Suppressor macrophage (primary cell): ENCODE measurements at regions not wholly inside any gene's neighbourhood (a gene's known extent, or its start where the extent isn't known, plus 50 kb on each side); places are given as distances from the start of the nearest gene placed in this dataset.
"Not testable (repeated sequence)": the region's sequence is repeated elsewhere in the genome, so short reads cannot be mapped to it uniquely, and the experiment has no call there.

Experiments used
- DNase-seq, 4 experiments: peaks; one replicate each; pipeline ENCODE4 v3.0.0-alpha.2; 2020 to 2022

GRCh38 chr1:47638240-47638639 lies 200.4 kb downstream of the FOXD2 start:
- no peak for DNase-seq

GRCh38 chr1:47638713-47639112 lies 200.9 kb downstream of the FOXD2 start:
- DNase-seq, result no peak

GRCh38 chr1:47643306-47644211 lies 205.7 kb downstream of the FOXD2 start:
- no peak for DNase-seq

- no peak for DNase-seq
Measured at GRCh38 chr1:47644212-47644573, 206.3 kb downstream of the FOXD2 start.

GRCh38 chr1:47645151-47645550 lies 207.3 kb downstream of the FOXD2 start:
- no peak for DNase-seq

GRCh38 chr1:47646676-47647075 lies 208.8 kb downstream of the FOXD2 start:
- no peak for DNase-seq

- DNase-seq, result no peak
Measured at GRCh38 chr1:47647327-47647845, 209.5 kb downstream of the FOXD2 start.

GRCh38 chr1:47650205-47650604 lies 212.4 kb downstream of the FOXD2 start:
- no peak for DNase-seq

- no peak for DNase-seq
Measured at GRCh38 chr1:47650611-47651010, 212.8 kb downstream of the FOXD2 start.

- no peak for DNase-seq
Measured at GRCh38 chr1:47651311-47652089, 213.7 kb downstream of the FOXD2 start.

GRCh38 chr1:47655521-47656300 lies 217.9 kb downstream of the FOXD2 start:
- DNase-seq, result no peak

GRCh38 chr1:47656719-47657685 lies 219.2 kb downstream of the FOXD2 start:
- DNase-seq, result no peak

GRCh38 chr1:47658161-47658920 lies 220.5 kb downstream of the FOXD2 start:
- no peak for DNase-seq

- DNase-seq, result no peak
Measured at GRCh38 chr1:47659146-47659545, 221.3 kb downstream of the FOXD2 start.

GRCh38 chr1:47660622-47661021 lies 222.8 kb downstream of the FOXD2 start:
- no peak for DNase-seq

- no peak for DNase-seq
Measured at GRCh38 chr1:47661040-47661439, 223.2 kb downstream of the FOXD2 start.

GRCh38 chr1:47662068-47662467 lies 224.2 kb downstream of the FOXD2 start:
- DNase-seq, result no peak

GRCh38 chr1:47663286-47663685 lies 225.4 kb downstream of the FOXD2 start:
- DNase-seq, result no peak

- no peak for DNase-seq
Measured at GRCh38 chr1:47664356-47664755, 226.5 kb downstream of the FOXD2 start.

- not testable (repeated sequence) for DNase-seq
Measured at GRCh38 chr1:47664896-47665295, 227.1 kb downstream of the FOXD2 start.

- no peak for DNase-seq
Measured at GRCh38 chr1:47669081-47669585, 231.3 kb downstream of the FOXD2 start.
